HepG2 (cell line): ENCODE measurements at regions not wholly inside any gene's neighbourhood (a gene's known extent, or its start where the extent isn't known, plus 50 kb on each side); places are given as distances from the start of the nearest gene placed in this dataset.

Experiments
- ATAC-seq: fragments of 200-7000 bp; cut with Tn5 transposase; 3 replicates; pipeline ENCODE4 v1.9.1; 2020; ENCODE audit warnings: mild to moderate bottlenecking, moderate library complexity
- BruUV-seq: library from RNA; stranded (reverse); fragments of 400-500 nt; replicated peaks from 2 replicates; lab custom pipeline; 2021; lab: Mats Ljungman, UMichigan
- CTCF ChIA-PET: fragments of 300-600 bp; formaldehyde crosslinking; extraction: SDS; loops from one replicate; lab custom pipeline; 2021; ENCODE audit warnings: low total read pairs, inconsistent platforms, low intra/inter-chr PET ratio; lab: Yijun Ruan, JAX
- POLR2A ChIA-PET: fragments of 350-600 bp; sonication (Branson Sonifier 250); formaldehyde crosslinking; loops from one replicate; lab custom pipeline; 2020; ENCODE audit warnings: antibody characterized with exemption, inconsistent platforms; lab: Yijun Ruan, JAX
- DNase-seq: peaks from one replicate; pipeline ENCODE4 v3.0.0-alpha.2; 2015; ENCODE audit warnings: low spot score
- FAIRE-seq: peaks from 3 replicates; lab custom pipeline; 2011; peaks lifted over from hg19 to GRCh38; lab: Jason Lieb, UNC
- H2AFZ ChIP-seq: one replicate; pipeline ENCODE4 v1.6.1; 2011; ENCODE audit warnings: low read length, inconsistent platforms
- H3K27ac ChIP-seq: fragments of 300-600 bp; 3 replicates; pipeline ENCODE4 v1.8.0; 2011; ENCODE audit warnings: mixed run types, mild to moderate bottlenecking, mixed read lengths, low read length, inconsistent platforms; ENCODE audit not compliant: insufficient read depth; ENCODE audit errors: extremely low read length
- H3K27me3 ChIP-seq, 2 experiments: fragments of 200-600 bp in 1 of 2; 2 replicates in 1 of 2; 3 replicates in 1 of 2; pipeline versions ENCODE4 v1.6.0 to v1.8.0; 2011; ENCODE audit warnings: low read length in 2 of 2, mild to moderate bottlenecking in 2 of 2, moderate library complexity in 2 of 2, inconsistent platforms in 1 of 2; ENCODE audit not compliant: insufficient read depth in 2 of 2, control insufficient read depth in 1 of 2
- H3K36me3 ChIP-seq, 2 experiments: fragments of 200-600 bp in 1 of 2; replicated peaks in 1 of 2; 2 replicates in 1 of 2; 3 replicates in 1 of 2; pipeline versions ENCODE4 v1.5.1 to v1.8.0; 2011; ENCODE audit warnings: low read length in 2 of 2, inconsistent platforms in 1 of 2; ENCODE audit not compliant: insufficient read depth in 2 of 2, control insufficient read depth in 1 of 2
- H3K4me1 ChIP-seq: 2 replicates; pipeline ENCODE4 v1.5.1; 2012; ENCODE audit warnings: low read length, inconsistent platforms; ENCODE audit not compliant: insufficient read depth
- H3K4me2 ChIP-seq: 2 replicates; pipeline ENCODE4 v1.6.0; 2011; ENCODE audit warnings: low read depth, low read length, inconsistent platforms
- H3K4me3 ChIP-seq, 3 experiments: fragments of 200-600 bp in 1 of 3; sonication (generic), shearing (Covaris generic) in 1 of 3; replicated peaks in 1 of 3; 2 replicates each; pipeline ENCODE4 v1.5.1; 2011 to 2016; ENCODE audit warnings: low read length in 3 of 3, inconsistent platforms in 2 of 3, low read depth in 2 of 3, mild to moderate bottlenecking in 2 of 3, control low read depth in 1 of 3, mixed read lengths in 1 of 3; ENCODE audit not compliant: insufficient read depth in 1 of 3
- H3K79me2 ChIP-seq: one replicate; pipeline ENCODE4 v1.6.1; 2011; ENCODE audit warnings: low read length, inconsistent platforms; ENCODE audit not compliant: insufficient read depth
- H3K9ac ChIP-seq: 2 replicates; pipeline ENCODE4 v1.6.0; 2011; ENCODE audit warnings: mild to moderate bottlenecking, low read depth, low read length, inconsistent platforms; ENCODE audit not compliant: insufficient read depth
- H3K9me3 ChIP-seq: 2 replicates; pipeline ENCODE4 v1.5.1; 2012; ENCODE audit warnings: mild to moderate bottlenecking, low read length
- H4K20me1 ChIP-seq: 2 replicates; pipeline ENCODE4 v1.6.0; 2011; ENCODE audit warnings: inconsistent platforms, mild to moderate bottlenecking, low read length, moderate library complexity; ENCODE audit not compliant: insufficient read depth
- DRAP1 ChIP-seq: IDR thresholded peaks from 2 replicates; pipeline ENCODE4 v1.6.1; 2016; ENCODE audit warnings: missing genetic modification reagents, missing compliant biosample characterization
- DZIP1 ChIP-seq: sonication (generic); formaldehyde crosslinking; IDR thresholded peaks from 2 replicates; pipeline ENCODE4 v1.5.0; 2020; ENCODE audit warnings: mild to moderate bottlenecking, missing genetic modification reagents
- MYNN ChIP-seq: sonication (generic); formaldehyde crosslinking; IDR thresholded peaks from 2 replicates; pipeline ENCODE4 v1.4.0; 2020; ENCODE audit warnings: mild to moderate bottlenecking, low read depth, missing genetic modification reagents
- TCF7 ChIP-seq: sonication (generic); IDR thresholded peaks from 2 replicates; pipeline ENCODE4 v1.6.1; 2016; ENCODE audit warnings: antibody characterized with exemption, low read depth
- TEF ChIP-seq: sonication (generic); formaldehyde crosslinking; IDR thresholded peaks from 2 replicates; pipeline ENCODE4 v1.5.0; 2020; ENCODE audit warnings: missing genetic modification reagents
- ZMYM2 ChIP-seq: sonication (generic); formaldehyde crosslinking; IDR thresholded peaks from 2 replicates; pipeline ENCODE4 v1.8.0; 2022; ENCODE audit warnings: mild to moderate bottlenecking, missing genetic modification reagents
- ZNF441 ChIP-seq: sonication (generic); formaldehyde crosslinking; IDR thresholded peaks from 2 replicates; pipeline ENCODE4 v1.7.0; 2021; ENCODE audit warnings: missing genetic modification reagents, borderline replicate concordance
- WGBS: methylation state at CpG from one replicate; pipeline ENCODE4 v1.1.6; 2017; ENCODE audit warnings: low lambda C conversion rate; 5-methylcytosine and 5-hydroxymethylcytosine counted together
- in situ Hi-C: cut with HindIII; loops from 2 replicates; pipeline ENCODE4 v1.10.0; 2017; ENCODE audit warnings: low pct_unique_long_range_greater_than_20kb; ENCODE audit not compliant: extremely low pct_ligation_motif_present
- intact Hi-C: fragments of 100-400 bp; cut with micrococcal nuclease; formaldehyde crosslinking; loops from one replicate; pipeline ENCODE4 v1.10.0; 2022; ENCODE audit not compliant: unreplicated experiment

GRCh38 chr12:112607427-112607826 lies 184.1 kb upstream of the RPH3A start (continued):
- TF ChIP-seq TCF7, result no peak
- TF ChIP-seq, all 625 proteins: peak for 0

- Histone ChIP-seq H3K9ac (no peak overlapping the region), H3K4me2 (no peak overlapping the region), H2AFZ (no peak overlapping the region), H3K4me3 (no peak overlapping the region), H3K27ac (no peak overlapping the region), H3K36me3 (no peaks in the 10 kb centered on the region), H3K79me2 (no peaks in the 10 kb centered on the region), H3K27me3 (peaks cover 0 to 16% of the 10 kb centered on the region in 2 experiments; a peak in 1 of 5 replicates), H3K4me1 (no peaks in the 10 kb centered on the region), H3K9me3 (no peaks in the 10 kb centered on the region), H4K20me1 (no peaks in the 10 kb centered on the region)
- DNase-seq (no peak), FAIRE-seq (no peak), ATAC-seq (no peak)
- 65% methylated on average over 7 of the region's 7 CpGs for WGBS
- TF ChIP-seq TEF (CRISPR knock-in tag), result no peak
- TF ChIP-seq DRAP1 (CRISPR knock-in tag), result no peak
- TF ChIP-seq MYNN (CRISPR knock-in tag), result no peak
- TF ChIP-seq DZIP1 (CRISPR knock-in tag), result no peak
- no peak for TF ChIP-seq ZMYM2 (CRISPR knock-in tag)
- TF ChIP-seq ZNF441 (CRISPR knock-in tag), result no peak
- ChIA-PET POLR2A (no interaction called here), CTCF (no interaction called here)
- intact Hi-C loops (no loop called here), in situ Hi-C loops (no loop called here)
- BruUV-seq, result no TSS peak
Observed at GRCh38 chr12:112611908-112612307, 179.6 kb upstream of the RPH3A start.
